ENCODE measurements at regions not wholly inside any gene's neighbourhood (a gene's known extent, or its start where the extent isn't known, plus 50 kb on each side); places are given as distances from the start of the nearest gene placed in this dataset.

GRCh38 chr6:104159045-104159618 is 700.6 kb downstream of the HACE1 start:
- no peak for DNase-seq (ENCODE audit: low read depth, low spot score)
- TF ChIP-seq CTCF (IDR thresholded peaks at IDR 0.05; ENCODE audit: insufficient read depth, low read length, missing control alignments), result no peak
- ChIA-PET POLR2A (no interaction called here), CTCF (no interaction called here)
- H3K4me3 ChIP-seq (ENCODE audit: low read depth, low read length), result no peak overlapping the region

- H3K4me3 ChIP-seq (ENCODE audit: low read depth, low read length), result no peak overlapping the region
- POLR2A ChIA-PET, result no interaction called here
- TF ChIP-seq CTCF (IDR thresholded peaks at IDR 0.05; ENCODE audit: insufficient read depth, low read length, missing control alignments), result no peak
- CTCF ChIA-PET, result no interaction called here
- no peak for DNase-seq (ENCODE audit: low read depth, low spot score)
Observed at GRCh38 chr6:104143757-104144156, 716.0 kb downstream of the HACE1 start.

DNA sequence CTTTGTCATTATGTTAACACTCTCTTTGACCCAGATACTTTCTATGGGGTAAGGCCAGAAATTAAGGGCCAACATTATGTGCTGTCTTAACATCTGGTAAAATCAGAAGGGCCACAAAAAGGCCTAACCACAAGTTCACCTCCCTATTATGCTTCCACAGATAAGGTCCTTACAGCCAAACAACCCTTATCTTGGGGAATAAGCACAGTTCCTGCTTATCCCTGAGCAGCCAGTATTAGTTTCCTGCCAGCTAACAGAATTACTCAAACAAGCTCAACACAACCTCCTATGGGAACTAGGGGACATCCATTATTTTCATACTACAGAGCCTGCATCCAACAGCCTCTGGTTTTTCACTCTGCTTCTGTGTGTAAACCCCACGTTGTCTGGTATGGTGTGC is 724.8 kb downstream of the HACE1 start:
- DNase-seq (ENCODE audit: low read depth, low spot score), result no peak
- TF ChIP-seq CTCF (IDR thresholded peaks at IDR 0.05; ENCODE audit: insufficient read depth, low read length, missing control alignments), result no peak
- no peak overlapping the region for H3K4me3 ChIP-seq (ENCODE audit: low read depth, low read length)
- ChIA-PET POLR2A (no interaction called here), CTCF (no interaction called here)

GRCh38 chr6:104130343-104130742 is 729.4 kb downstream of the HACE1 start:
- no peak for TF ChIP-seq CTCF (IDR thresholded peaks at IDR 0.05; ENCODE audit: insufficient read depth, low read length, missing control alignments)
- CTCF ChIA-PET, result no interaction called here
- DNase-seq (ENCODE audit: low read depth, low spot score), result no peak
- no peak overlapping the region for H3K4me3 ChIP-seq (ENCODE audit: low read depth, low read length)
- POLR2A ChIA-PET, result no interaction called here

GRCh38 chr6:104126315-104127005 is 733.3 kb downstream of the HACE1 start:
- no peak overlapping the region for H3K4me3 ChIP-seq (ENCODE audit: low read depth, low read length)
- DNase-seq (ENCODE audit: low read depth, low spot score), result no peak
- no peak for TF ChIP-seq CTCF (IDR thresholded peaks at IDR 0.05; ENCODE audit: insufficient read depth, low read length, missing control alignments)
- ChIA-PET CTCF (no interaction called here), POLR2A (no interaction called here)

- TF ChIP-seq CTCF (IDR thresholded peaks at IDR 0.05; ENCODE audit: insufficient read depth, low read length, missing control alignments), result no peak
- POLR2A ChIA-PET, result no interaction called here
- CTCF ChIA-PET, result no interaction called here
- no peak for DNase-seq (ENCODE audit: low read depth, low spot score)
- no peak overlapping the region for H3K4me3 ChIP-seq (ENCODE audit: low read depth, low read length)
Observed at GRCh38 chr6:104123227-104123626, 736.5 kb downstream of the HACE1 start.
